C4-2B (cell line): ENCODE measurements at regions not wholly inside any gene's neighbourhood (a gene's known extent, or its start where the extent isn't known, plus 50 kb on each side); places are given as distances from the start of the nearest gene placed in this dataset.

Experiments
- CTCF ChIP-seq: fragments of 450-650 bp; conservative IDR thresholded peaks from 2 replicates; pipeline ENCODE4 v1.5.1; 2017; ENCODE audit warnings: mild to moderate bottlenecking
- ZFX ChIP-seq: fragments of 450-650 bp; IDR thresholded peaks from 2 replicates; pipeline ENCODE4 v1.6.1; 2017

DNA sequence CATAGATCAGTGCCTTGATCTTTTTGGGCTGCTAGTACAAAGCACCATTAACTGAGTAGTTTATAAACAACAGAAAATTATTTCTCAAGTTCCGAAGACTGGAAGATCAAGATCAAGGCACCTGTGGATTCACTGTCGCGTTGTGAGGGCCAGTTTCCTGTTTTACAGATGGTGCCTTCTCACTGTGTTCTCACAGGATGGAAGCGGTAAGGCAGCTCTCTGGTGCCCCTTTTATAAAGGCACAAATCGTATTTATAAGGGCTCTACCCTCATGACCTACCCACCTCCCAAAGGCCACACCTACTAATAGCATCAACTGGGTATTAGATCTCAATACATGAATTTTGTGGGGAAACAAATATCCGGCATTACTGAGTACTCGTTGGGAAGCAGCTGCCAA lies 729.5 kb upstream of the SLC39A10 start:
- TF ChIP-seq CTCF (no peak), ZFX (no peak)
